GM21737 (cell line): ENCODE measurements at regions not wholly inside any gene's neighbourhood (a gene's known extent, or its start where the extent isn't known, plus 50 kb on each side); places are given as distances from the start of the nearest gene placed in this dataset.
"Not testable (repeated sequence)": the region's sequence is repeated elsewhere in the genome, so short reads cannot be mapped to it uniquely, and the experiment has no call there.

Source experiments
- ATAC-seq: cut with Tn5 transposase; IDR thresholded peaks from one replicate; pipeline ENCODE4 v1.9.1; 2021; ENCODE audit warnings: mild to moderate bottlenecking, moderate library complexity; ENCODE audit not compliant: unreplicated experiment

DNA sequence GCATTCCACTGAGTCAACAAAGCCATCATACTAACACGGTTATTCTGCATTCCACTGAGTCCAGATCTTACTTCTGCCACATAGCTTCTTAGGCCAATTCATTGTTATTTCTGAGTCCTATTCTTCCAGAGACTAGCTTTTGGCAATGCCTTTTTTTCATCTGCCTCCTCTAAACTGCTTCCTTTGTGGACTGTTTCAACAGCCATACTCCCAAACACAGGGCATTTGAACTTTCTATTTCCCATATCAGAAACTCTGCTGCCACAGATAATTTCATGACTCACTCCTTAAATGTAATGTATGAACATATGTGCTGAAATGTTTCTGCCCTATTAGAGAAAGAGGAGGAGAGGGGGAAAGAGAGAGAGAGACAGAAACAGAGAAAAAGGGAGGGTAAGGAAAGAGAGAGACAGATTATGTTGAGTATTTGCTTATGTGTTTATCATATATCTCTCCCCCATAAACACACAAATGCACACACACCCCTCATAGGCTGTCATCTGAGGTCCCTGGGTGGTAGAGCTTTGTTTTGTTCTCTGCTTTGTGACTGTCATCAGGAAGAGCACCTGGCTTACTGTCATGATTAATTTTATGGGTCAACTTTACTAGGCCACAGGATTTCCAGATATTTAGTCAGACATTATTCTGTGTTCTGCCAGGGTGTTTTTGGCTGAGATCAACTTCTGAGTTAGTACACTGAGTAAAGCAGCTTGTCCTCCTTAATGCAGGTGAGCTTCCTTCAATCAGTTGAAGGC, 308.0 kb upstream of the KCND2 start:
- no peak for ATAC-seq

DNA sequence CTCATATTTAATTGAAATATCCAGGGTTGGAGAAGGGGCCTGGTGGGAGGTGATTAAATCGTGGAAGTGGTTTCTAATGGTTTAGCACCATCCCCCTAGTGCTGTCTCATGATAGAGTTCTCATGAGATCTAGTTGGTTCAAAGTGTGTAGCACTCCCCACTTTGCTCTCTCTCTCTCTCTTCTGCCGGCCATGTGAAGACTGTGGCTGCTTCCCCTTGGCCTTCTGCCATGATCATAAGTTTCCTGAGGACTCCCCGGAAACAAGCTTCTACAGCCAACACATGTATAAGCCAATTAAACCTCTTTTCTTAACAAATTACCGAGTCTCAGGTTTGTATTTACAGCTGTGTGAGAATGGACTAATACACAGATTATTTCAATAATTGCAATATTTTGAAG, 305.8 kb upstream of the KCND2 start:
- ATAC-seq: no peak

DNA sequence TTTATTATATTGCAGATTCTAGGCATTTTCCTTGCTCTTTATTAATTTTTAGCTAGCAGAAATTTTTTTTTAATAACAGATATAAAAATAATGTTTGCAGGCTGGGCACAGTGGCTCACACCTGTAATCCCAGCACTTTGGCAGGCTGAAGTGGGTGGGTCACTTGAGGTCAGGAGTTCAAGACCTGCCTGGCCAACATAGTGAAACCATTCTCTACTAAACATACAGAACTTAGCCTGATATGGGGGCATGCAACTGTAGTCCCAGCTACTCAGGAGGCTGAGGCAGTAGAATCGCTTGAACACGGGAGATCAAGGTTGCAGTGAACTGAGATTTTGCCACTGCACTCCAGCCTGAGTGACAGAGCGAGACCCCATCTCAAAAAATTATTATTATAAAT, 304.6 kb upstream of the KCND2 start:
- not testable (repeated sequence) for ATAC-seq

GRCh38 chr7:119969054-119969453, 303.9 kb upstream of the KCND2 start:
- ATAC-seq: no peak

GRCh38 chr7:119969763-119970162, 303.2 kb upstream of the KCND2 start:
- no peak for ATAC-seq

DNA sequence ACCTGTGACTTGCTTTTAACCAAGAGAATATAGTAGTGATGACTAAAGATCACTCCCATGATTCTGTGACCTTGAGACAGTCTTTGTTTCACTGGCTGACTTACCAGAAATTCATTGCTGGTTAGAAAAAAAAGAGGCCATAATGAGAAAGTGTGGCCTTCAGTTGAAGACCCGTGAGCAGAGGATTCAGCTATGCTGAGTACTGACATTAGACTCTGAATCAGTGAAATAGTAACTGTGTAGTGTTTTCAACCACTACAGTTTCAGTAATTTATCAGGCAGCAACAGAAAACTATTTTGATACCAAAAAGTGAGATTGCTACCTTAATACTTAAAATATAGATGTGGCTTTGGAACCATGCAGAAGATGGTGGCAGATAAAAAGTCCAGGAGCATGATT, 298.0 kb upstream of the KCND2 start:
- no peak for ATAC-seq

DNA sequence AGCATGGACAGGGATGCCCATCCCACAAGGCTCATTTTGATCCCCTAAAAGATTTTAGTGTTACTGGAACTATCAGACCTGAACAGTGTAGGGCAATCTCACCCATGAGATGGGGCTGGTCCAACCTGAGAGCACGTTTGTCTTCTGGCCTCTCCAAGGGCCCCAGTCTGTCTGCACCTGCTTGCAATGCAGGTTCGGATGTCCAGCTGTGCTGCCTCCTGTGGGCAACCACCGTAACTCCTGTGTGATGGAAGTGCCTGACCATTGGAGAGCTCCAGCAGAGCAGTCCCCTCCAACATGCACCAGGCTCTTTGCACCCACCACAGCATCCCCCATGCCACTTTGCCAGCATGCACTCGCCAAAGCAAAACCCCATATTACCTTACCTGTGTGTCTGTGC, 290.1 kb upstream of the KCND2 start:
- no peak for ATAC-seq

DNA sequence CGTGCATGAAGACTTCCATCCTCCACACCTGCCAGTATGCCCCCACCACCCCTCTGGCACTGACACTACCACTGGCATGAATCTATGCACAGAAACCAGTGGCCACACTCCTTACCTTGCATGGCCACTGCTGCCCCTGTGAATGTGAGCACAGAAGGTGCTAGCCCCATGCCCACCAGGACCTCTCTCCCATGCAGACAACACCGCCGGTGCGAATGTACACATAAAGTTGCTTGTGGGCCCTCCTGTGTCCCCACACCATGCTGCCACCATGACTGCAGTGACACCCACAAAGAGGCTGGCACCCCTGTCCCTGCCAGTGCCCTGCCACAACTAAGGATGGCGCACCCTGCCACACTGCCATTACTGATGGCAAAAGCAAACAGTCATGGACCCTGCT, 289.5 kb upstream of the KCND2 start:
- ATAC-seq: no peak

- no peak for ATAC-seq
Measured at GRCh38 chr7:119984247-119984646, 288.7 kb upstream of the KCND2 start.

GRCh38 chr7:119988401-119988800, 284.6 kb upstream of the KCND2 start:
- no peak for ATAC-seq

- ATAC-seq: no peak
Measured at GRCh38 chr7:119994928-119995327, 278.0 kb upstream of the KCND2 start.

- no peak for ATAC-seq
Measured at GRCh38 chr7:119996634-119997033, 276.3 kb upstream of the KCND2 start.

DNA sequence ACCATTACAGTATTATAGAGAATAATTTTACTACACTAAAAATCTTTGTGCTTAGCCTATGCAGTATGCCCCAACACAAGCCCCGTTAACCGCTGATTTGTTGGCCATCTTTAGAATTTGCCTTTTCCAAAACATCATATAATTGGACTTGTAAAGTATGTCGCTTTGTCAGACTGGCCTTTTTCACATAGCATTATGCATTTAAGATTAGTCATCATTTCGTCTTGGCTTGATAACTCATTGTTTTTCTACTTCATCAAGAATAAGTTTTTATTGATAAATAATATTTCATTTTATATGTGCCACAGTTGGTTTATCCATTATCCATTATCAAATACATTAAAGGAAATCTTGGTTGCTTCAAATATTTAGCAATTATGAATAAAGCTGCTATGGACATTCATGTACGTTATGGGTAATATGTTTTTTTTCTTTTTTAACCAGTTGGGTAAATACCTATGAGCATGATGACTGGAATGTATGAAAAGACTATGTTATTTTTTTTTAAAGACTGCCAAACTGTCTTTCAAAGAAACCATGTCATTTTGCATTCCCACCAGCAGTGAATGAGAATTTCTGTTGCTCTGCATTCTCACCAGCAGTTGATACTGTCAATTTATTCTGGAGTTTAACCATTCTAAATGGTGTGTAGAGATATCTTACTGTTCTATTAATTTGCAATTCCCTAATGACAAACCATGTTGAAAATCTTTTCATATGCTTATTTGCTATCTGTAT, 273.1 kb upstream of the KCND2 start:
- ATAC-seq: no peak

GRCh38 chr7:120005720-120006119, 267.3 kb upstream of the KCND2 start:
- no peak for ATAC-seq

DNA sequence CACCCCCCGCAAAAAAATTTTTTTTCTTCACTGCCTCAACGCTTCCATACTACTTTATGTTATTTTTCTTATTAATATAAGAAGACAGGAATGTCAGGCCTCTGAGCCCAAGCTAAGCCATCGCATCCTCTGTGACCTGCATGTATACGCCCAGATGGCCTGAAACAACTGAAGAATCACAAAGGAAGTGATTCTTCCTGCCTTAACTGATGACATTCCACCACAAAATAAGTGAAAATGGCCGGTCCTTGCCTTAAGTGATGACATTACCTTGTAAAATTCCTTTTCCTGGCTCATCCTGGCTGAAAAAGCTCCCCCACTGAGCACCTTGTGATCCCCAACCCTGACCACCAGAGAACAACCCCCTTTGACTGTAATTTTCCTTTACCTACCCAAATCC, 258.7 kb upstream of the KCND2 start:
- not testable (repeated sequence) for ATAC-seq

DNA sequence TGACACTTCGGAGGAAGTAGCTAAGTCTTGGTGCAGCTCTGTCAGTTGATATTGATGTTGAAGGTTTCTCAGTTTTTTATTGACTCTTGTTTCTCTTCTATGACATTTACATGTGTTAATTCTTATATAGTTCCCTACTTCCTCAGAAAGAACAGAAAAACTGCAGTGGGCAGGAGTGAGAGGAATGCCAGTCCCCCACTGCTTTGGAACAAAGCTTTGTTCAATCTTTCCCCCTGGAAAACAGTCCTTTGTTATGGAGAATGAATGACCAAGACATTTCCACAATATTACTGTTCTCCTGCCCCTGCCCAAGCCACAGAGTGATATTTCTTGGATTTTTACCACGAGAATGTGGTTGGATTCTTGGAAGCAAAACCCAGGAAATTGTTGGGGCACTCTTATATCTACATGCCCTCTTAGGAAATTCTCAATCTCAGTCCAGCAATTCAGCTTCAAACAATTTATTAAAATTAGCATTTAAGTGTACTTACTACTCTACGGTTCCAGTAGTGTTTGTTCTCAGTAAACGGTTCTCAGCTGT, 258.0 kb upstream of the KCND2 start:
- ATAC-seq: no peak

GRCh38 chr7:120021085-120021484, 251.9 kb upstream of the KCND2 start:
- no peak for ATAC-seq

- no peak for ATAC-seq
Measured at GRCh38 chr7:120023494-120024167, 249.3 kb upstream of the KCND2 start.

- ATAC-seq: no peak
Measured at GRCh38 chr7:120028636-120029035, 244.3 kb upstream of the KCND2 start.

DNA sequence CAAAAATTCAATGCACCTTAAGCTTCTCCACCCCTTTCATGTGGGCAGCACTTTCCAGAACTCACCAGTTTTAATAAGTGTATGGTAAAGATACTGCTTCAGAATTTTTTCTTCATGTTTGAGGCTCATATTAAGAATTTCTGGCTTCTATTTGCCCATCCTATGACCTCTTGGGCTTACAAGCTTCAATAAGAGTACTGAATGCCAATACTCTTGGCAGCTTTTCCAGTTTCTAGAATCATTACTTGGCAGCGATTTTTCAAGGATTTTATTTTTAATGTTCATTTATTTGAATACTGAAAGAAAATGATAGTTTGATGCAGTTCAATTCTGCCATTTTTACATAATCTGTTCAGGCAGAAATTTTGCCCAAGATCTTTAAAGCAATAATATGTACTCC, 242.1 kb upstream of the KCND2 start:
- no peak for ATAC-seq

DNA sequence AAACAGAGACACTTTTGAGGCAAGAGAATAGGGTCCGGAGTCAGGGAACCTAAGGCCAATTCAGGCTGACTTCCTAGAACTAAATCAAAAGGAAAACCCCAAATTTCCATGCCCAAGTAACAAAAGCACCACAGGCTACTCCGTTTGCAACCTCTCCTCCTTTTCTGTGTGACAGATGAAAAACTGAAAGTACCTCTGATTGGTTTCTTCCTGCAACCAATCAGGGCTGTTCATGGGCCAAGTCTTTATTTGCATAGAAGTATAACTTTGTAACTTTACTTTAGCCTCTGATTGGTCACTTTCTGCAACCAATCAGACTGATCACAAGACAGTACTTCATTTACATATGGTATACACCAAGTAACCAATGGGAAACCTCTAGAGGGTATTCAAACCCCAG, 239.9 kb upstream of the KCND2 start:
- ATAC-seq: no peak

DNA sequence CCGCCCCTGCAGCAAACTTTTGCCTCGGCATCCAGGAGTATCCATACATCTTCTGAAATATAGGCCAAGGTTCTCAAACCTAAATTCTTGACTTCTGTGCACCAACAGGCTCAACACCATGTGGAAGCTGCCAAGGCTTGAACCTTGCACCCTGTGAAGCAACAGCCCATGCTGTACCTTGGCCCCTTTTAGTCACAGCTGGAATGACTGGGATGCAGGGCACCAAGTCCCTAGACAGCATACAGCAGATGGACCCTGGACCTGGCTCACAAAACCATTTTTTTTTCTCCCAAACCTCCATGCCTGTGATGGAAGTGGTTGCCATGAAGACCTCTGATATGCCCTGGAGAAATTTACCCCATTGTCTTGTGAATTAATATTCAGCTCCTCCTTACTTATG, 233.8 kb upstream of the KCND2 start:
- no peak for ATAC-seq
